Type B pancreatic cell (in vitro differentiated cells): ENCODE measurements at regions not wholly inside any gene's neighbourhood (a gene's known extent, or its start where the extent isn't known, plus 50 kb on each side); places are given as distances from the start of the nearest gene placed in this dataset.

Experiments used
- DNase-seq: peaks from one replicate; pipeline ENCODE4 v3.0.0; 2021; ENCODE audit warnings: mixed read lengths; ENCODE audit not compliant: unreplicated experiment; ENCODE audit errors: extremely low spot score
- H3K27ac Mint-ChIP-seq: 2 replicates; pipeline ENCODE4 v1.8.0; 2021; ENCODE audit warnings: mild to moderate bottlenecking, mixed read lengths
- H3K27me3 Mint-ChIP-seq: 2 replicates; pipeline ENCODE4 v1.8.0; 2021; ENCODE audit warnings: mixed read lengths
- H3K36me3 Mint-ChIP-seq: 2 replicates; pipeline ENCODE4 v1.8.0; 2021; ENCODE audit warnings: mixed read lengths
- H3K4me1 Mint-ChIP-seq: one replicate; pipeline ENCODE4 v1.8.0; 2021; ENCODE audit warnings: mixed read lengths; ENCODE audit not compliant: unreplicated experiment
- H3K4me3 Mint-ChIP-seq: 2 replicates; pipeline ENCODE4 v1.8.0; 2021; ENCODE audit warnings: mild to moderate bottlenecking, mixed read lengths
- H3K9me3 Mint-ChIP-seq: 2 replicates; pipeline ENCODE4 v1.8.0; 2021; ENCODE audit warnings: mixed read lengths
- TF ChIP-seq, protein P1 (sequence below): fragments of 200-600 bp; sonication (generic); conservative IDR thresholded peaks from 2 replicates; pipeline ENCODE4 v1.5.0; 2021; ENCODE audit warnings: antibody characterized with exemption, mild to moderate bottlenecking

- Mint-ChIP-seq H3K9me3 (no peaks in the 10 kb centered on the region), H3K27me3 (peaks cover 5% of the 10 kb centered on the region), H3K4me3 (no peak overlapping the region), H3K36me3 (no peaks in the 10 kb centered on the region), H3K4me1 (peaks cover 4% of the 10 kb centered on the region), H3K27ac (no peak overlapping the region)
- no peak for DNase-seq
- TF ChIP-seq, protein P1, sequence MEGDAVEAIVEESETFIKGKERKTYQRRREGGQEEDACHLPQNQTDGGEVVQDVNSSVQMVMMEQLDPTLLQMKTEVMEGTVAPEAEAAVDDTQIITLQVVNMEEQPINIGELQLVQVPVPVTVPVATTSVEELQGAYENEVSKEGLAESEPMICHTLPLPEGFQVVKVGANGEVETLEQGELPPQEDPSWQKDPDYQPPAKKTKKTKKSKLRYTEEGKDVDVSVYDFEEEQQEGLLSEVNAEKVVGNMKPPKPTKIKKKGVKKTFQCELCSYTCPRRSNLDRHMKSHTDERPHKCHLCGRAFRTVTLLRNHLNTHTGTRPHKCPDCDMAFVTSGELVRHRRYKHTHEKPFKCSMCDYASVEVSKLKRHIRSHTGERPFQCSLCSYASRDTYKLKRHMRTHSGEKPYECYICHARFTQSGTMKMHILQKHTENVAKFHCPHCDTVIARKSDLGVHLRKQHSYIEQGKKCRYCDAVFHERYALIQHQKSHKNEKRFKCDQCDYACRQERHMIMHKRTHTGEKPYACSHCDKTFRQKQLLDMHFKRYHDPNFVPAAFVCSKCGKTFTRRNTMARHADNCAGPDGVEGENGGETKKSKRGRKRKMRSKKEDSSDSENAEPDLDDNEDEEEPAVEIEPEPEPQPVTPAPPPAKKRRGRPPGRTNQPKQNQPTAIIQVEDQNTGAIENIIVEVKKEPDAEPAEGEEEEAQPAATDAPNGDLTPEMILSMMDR = no peak
These were observed 964.7 kb upstream of the ZEB2 start for GRCh38 chr2:145484448-145485097.

- no peak for DNase-seq
- Mint-ChIP-seq H3K36me3 (no peaks in the 10 kb centered on the region), H3K4me3 (no peak overlapping the region), H3K4me1 (peaks cover 4% of the 10 kb centered on the region), H3K9me3 (no peaks in the 10 kb centered on the region), H3K27ac (no peak overlapping the region), H3K27me3 (peaks cover 5% of the 10 kb centered on the region)
- TF ChIP-seq, protein P1 = no peak
These were observed 963.9 kb upstream of the ZEB2 start for GRCh38 chr2:145483854-145484253.

GRCh38 chr2:145481334-145481922 is 961.5 kb upstream of the ZEB2 start:
- no peaks in the 10 kb centered on the region for H3K36me3 Mint-ChIP-seq
- no peak for DNase-seq
- no peak overlapping the region for H3K27ac Mint-ChIP-seq
- peaks cover 5% of the 10 kb centered on the region for H3K27me3 Mint-ChIP-seq
- TF ChIP-seq, protein P1 = no peak
- H3K4me1 Mint-ChIP-seq = no peaks in the 10 kb centered on the region
- no peak overlapping the region for H3K4me3 Mint-ChIP-seq
- no peaks in the 10 kb centered on the region for H3K9me3 Mint-ChIP-seq

- TF ChIP-seq, protein P1 = no peak
- Mint-ChIP-seq H3K9me3 (no peaks in the 10 kb centered on the region), H3K27ac (no peak overlapping the region), H3K4me1 (no peaks in the 10 kb centered on the region), H3K36me3 (no peaks in the 10 kb centered on the region), H3K4me3 (no peak overlapping the region), H3K27me3 (no peaks in the 10 kb centered on the region)
- DNase-seq = no peak
These were observed 944.9 kb upstream of the ZEB2 start for GRCh38 chr2:145464866-145465265.

DNA sequence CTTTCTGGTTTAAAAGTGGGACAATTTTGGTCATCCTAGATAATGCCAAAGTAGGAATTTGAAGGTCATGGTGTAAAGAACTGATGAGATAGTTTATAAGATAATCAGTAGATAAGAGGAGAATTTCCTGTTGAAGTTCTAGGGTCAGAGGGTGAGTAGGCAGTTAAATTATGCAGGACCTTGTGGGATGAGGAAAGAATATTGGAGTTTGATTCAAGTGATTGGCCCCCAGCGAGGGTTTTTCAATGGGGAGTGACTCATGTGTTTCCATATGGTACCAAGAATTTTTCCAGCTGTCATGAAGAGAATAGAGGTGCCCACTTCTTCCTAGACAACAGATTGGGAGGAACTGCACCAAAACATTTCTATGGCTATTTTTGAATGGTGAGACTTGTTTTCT is 940.2 kb upstream of the ZEB2 start:
- Mint-ChIP-seq H3K27me3 (no peaks in the 10 kb centered on the region), H3K36me3 (no peaks in the 10 kb centered on the region), H3K4me1 (no peaks in the 10 kb centered on the region), H3K27ac (no peak overlapping the region), H3K4me3 (no peak overlapping the region), H3K9me3 (no peaks in the 10 kb centered on the region)
- no peak for DNase-seq
- TF ChIP-seq, protein P1 = no peak
